OCI-M1 (cell line): ENCODE measurements at regions not wholly inside any gene's neighbourhood (a gene's known extent, or its start where the extent isn't known, plus 50 kb on each side); places are given as distances from the start of the nearest gene placed in this dataset.

Source experiments
- DNase-seq: peaks from one replicate; lab custom pipeline; 2025; lab: John Stamatoyannopoulos, UW

DNA sequence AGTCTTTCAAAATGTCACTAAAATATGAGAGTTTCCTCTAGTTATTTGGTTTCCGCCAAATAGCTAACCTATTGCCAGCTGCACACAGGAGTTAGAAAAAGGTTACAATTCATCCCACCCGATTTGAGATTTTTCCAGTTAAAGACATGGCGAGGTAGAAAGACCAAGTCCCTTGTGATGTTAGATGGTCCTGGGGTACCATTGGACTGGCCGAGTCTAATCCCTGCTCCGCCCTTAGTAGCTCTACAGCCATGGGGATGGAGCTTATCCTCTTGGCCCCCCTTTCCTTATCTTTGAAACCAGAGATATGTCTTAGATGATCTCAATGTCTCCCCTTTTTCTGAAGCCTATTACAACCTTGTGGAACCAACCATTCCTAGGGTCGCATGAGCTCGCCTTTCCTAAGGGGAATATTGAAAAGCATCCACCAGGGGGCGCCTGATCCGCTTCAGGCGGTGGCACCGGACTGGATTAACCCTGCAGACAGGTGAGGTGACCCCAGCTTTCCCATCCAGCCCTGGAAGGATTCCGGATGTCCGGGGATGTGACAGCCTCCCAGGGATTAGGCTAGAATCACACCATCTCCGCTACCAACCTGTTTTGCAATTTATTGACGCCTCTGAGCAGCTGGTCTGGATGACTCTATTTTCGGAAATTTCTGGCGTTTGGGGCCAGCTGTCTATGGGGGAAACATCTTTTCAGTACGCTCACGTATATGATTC is 68.3 kb upstream of the SIM2 start:
- peak; percentile 73 for DNase-seq

DNA sequence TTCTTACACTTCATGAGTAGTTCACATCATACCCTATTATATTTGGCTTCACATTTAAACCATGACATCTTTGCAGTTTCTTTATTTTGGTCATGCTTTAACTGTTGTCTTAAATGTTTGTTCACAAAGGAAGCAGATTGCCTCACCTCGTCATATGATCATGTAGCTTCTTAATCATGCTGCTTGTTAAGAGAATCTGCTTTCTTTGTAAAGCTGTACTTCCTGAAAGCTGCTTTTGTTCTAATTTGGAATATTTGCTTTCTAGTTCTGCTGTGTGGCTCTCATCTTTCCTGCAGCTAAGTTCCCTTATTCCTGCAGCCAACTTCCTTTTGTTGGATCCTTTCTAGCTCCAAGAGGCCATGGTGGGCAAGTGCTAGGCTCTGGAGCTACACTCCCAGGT is 62.9 kb upstream of the SIM2 start:
- DNase-seq = no peak

DNA sequence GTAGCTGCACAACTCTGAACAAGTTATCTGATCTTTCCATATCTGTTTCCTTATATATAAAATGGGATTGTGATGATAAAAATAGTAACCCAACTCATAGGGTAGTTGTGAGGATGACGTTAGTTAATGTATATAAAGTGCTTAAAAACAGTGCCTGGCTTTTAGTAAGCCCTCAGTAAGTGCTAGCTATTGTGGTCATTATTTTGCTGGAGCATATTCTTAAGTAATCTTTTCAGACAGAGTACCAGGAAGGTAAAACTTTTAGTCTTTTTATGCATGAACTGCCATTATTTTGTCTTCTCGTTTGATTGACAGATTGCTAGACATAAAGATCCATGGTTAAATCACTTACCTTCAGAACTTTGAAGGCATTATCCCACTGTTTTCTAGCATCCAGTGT is 62.5 kb upstream of the SIM2 start:
- DNase-seq = no peak

DNA sequence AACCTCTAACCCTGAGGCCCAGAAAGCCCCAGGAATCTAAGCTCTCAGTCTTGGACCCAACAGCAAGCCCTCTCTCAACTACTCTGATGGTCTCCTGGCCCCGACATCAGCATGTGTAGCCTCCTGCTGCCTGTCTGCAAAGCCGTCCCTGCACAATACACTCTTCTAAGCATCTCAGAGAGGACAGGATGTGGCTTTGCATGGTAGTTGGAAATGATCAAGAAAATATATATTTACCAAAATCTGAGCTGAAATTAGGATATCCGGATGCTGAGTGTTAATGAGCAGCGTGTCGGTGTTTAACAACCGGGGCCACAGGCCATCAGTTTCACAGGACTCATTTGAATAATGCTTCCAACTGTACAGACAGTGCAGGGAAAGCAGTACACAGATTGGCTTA is 59.1 kb upstream of the SIM2 start:
- DNase-seq = no peak

DNA sequence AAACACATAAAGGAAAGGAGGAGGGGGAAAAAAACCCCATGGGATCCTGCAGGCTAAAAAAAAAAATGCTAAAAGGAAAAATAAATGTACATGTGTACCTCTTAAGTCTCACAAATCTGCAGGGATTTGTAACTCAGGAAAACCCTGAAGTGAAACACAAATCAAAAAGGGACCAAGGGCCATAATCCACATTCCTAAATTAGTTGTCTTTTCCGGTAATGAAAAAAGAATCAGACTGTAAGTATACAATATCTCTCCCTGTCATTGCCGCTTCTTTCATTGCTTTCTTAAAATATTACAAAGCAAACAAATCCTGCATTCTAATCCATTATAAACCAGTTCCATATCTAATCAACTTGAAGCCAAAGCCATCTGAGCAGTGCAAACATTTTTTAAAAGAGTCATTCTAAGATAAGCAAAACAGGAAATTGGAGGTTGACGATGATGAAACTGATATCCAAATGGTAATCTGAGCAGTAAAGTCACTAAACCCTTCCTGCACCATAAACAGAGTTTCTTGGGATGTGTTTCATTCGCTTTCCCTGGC is 58.7 kb upstream of the SIM2 start:
- DNase-seq = no peak

DNA sequence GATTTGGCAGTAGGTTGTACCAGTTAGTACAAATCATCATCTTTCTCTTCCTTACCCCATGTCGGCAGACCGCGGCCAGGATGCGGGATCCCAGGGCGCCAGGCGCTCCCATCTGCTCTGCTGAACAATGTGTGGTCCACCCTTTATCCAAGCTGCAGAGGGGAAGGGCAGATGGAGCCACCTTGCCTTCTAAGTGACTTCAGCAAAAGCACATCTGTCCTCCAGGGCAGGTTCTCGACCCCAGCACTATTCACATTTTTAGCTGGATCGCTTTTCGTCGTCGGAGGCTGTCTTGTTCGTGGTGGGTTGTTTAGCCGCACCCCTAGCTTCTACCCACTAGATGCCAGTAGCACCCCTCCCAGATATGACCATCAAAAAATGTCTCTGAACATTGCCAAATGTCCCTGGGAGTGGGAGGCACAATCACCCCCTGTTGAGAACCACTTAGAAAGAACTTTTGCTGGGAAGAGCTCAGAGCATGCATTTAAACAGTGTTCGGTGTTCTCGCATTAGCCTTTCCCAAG is 58.1 kb upstream of the SIM2 start:
- no peak for DNase-seq

DNA sequence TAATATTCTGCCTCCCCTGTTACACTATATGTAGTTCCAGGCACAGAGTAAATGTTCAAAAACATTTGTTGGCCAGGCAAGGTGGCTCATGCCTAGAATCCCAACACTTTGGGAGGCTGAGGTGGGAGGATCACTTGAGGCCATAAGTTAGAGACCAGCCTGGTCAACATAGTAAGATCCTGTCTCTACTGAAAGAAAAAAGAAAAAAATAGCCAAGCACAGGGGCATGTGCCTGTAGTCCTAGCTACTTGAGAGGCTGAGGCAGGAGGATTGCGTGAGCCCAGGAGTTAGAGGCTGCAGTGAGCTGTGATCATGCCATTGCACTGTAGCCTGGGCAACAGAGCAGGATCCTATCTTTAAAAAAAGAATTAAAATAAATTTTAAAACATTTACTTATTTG is 57.6 kb upstream of the SIM2 start:
- no peak for DNase-seq

DNA sequence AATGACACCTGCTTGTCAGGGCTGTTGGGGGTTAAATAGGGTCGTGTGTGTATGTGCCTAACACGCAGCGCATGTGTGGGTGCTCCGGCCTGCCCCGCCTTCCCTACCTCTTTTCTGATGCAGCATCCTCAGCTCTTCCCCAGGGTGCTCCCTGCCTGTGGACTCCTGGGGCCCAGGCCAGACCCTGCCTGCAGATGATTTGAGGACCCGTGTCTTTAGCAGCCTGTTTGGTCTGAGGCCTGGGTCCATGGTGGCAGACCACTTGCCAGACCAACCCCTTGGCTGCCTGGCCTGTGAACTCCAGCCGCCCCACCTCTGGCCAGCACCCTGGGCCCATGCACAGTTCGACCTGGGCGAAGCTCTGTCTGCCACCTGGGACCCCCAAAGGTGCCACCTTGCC is 57.0 kb upstream of the SIM2 start:
- no peak for DNase-seq

DNA sequence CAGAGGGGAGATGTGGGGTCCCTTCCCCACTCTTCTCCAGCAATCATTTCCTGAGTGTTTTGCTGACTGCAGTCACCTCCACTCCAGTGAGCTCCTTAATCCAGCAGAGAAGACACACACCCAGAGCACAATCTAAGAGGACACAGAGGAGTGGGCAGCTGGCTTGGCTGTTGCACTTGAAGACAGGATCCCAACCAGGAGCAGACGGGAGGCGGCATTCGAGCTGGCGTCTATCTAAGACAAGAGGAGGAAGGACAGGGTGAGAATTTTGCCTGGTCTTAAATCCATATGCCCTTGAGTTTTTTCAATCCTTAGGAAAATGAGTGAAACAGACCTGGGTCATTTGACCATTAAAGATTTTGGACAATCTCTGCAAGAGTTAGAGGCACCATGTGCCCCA is 56.1 kb upstream of the SIM2 start:
- DNase-seq = no peak

DNA sequence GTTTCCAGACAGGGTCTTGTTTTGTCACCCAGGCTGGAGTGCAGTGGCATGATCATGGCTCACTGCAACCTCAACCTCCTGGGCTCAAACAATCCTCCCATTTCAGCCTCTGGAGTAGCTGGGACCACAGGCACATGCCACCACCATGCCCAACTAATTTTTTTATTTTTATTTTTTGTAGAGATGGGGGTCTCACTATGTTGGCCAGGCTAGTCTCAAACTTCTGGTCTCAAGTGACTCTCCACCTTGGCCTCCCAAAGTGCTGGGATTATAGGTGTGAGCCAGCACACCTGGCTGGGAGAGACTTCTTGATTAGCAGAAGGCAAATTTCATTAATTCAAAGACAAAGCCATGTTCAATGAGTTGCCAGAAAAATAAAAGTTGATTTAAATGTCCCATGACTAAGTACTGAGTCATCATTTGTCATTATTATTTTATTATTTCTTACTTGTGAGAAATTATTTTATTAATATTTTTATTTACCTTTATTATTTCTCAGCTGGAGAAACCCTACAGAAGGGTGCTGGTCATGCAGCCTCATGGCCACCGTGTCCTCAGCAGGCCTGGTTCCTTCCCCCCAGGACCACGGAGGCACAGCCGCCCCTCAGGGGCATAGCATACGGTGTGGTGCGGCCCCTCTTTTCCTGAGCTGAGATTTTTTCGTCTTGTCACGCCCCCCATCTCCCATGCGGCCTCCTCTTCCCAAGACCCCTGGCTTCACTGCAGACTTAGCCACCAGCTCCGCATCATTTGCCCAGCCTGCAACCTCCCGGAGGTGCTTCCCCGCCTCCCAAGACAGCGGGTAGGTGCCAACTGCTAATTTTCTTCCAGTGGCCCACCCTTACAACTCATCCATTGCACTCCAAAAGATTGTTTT is 55.3 kb upstream of the SIM2 start:
- no peak for DNase-seq

DNA sequence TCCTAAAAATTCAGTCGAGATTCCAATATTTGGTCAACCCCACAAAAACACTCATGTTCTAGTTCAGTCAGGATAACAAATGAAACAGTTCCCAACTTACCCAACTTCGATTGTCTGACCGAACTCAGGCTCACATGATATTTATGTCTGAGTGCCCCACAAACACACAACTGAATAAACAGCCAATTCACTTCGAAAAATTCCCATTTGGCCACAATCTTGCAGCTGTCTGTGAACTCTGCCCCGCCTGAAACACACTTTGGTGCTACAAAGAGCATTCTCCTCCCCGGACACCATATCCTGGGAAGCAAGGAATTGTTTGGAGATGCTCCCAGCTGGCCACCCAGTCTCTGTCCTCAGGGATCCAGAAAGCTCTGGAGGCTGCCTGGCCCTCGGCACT is 52.9 kb upstream of the SIM2 start:
- DNase-seq = no peak

DNA sequence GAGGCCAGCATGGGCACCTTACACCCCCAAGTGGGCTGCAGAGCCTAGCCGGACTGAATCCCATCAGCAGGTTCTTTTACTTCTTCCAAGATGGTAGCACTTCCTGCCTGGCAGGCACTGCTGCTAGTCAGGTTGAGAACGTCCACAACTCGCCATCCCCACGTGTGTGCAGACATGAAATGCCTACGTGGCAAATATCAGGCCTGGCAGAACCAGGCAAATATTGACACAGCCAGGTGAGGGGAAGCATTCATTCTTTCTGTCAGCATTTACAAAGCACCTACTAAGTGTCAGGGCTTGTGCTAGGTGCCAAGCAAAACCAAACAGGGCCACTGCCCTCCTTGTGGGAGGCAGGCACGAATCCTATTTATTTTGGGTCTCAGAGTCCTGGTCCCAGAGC is 52.3 kb upstream of the SIM2 start:
- no peak for DNase-seq

DNA sequence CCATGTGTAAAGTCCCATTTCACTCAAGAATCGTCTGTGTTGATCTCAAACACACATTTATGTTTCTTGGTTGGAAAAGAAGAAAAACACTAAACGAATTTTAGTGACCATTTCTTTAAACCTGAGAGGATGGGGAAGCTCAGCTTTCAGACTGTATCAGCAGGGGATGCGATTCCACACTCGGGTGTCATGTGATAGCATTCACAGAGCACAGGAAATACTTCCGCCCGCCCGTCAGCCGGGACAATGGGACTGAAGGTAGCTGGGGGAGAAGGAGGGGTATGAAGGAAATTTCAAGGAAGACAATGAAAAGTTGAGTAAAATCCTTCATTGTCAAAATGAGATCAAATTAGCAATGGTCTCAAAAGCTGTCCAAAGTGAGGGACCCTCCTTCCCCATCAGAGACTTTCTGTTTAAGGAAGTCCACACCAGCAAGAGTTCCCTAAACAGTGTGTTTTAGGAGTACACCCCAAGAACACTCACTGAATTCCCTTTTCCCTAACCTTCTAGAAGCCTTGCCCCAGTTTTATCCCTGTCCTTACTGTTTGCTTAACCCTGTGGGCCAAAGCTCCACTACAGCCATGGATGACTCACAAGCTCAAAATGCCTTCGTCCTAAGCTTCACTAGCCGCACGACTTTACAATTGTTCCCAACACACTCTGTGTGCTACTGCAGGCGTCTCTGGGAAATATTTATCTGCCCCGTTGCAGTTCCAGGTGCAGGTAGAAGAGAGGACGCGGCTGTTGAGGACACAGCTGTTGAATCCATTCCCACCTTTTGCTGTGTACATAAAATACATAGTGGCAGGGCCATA is 51.4 kb upstream of the SIM2 start:
- DNase-seq = no peak
